GM18502 (cell line): ENCODE measurements at regions not wholly inside any gene's neighbourhood (a gene's known extent, or its start where the extent isn't known, plus 50 kb on each side); places are given as distances from the start of the nearest gene placed in this dataset.
A peak's percentile ranks its signal among the peaks of the same experiment; 100 is the strongest.

Source experiments
- ATAC-seq: cut with Tn5 transposase; IDR thresholded peaks from one replicate; pipeline ENCODE4 v1.9.1; 2021; ENCODE audit warnings: mild to moderate bottlenecking; ENCODE audit not compliant: unreplicated experiment, poor library complexity

- ATAC-seq: no peak
Measured at GRCh38 chr5:174306345-174307030, 261.0 kb downstream of the NSG2 start.

GRCh38 chr5:174307031-174307408, 261.5 kb downstream of the NSG2 start:
- no peak for ATAC-seq

GRCh38 chr5:174307656-174308271, 262.3 kb downstream of the NSG2 start:
- no peak for ATAC-seq

DNA sequence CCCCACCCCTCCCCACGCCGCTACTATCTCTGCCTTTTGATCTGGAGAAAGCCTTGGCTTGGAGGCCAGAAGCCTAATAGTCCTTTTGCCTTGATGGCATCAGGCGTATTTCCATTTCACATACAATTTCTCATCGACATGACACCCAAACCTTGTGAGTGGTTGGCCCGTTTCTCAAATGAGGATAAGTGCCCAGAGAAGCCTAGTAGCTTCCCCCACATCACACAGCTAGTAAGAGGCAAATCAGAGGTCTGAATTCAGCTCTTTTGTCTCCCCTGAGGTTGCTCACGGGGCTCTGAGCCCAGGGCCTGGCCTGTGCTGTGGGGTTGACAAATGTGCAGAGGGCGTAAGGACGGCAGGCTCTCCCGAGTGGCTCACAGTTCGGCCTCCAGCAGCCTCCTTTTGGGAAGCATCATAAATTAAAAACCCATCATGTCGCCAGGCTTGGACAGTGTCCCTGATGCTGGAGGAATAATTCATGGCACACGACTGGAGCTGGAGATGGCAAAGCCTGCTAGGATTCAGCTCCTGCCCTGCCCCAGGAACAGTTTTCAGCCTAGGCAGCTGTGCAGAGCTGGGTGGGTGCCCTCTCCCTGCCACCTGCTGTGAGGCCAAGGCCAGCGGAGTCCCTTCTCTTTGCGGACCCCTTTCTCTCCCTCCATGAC, 263.8 kb downstream of the NSG2 start:
- no peak for ATAC-seq

DNA sequence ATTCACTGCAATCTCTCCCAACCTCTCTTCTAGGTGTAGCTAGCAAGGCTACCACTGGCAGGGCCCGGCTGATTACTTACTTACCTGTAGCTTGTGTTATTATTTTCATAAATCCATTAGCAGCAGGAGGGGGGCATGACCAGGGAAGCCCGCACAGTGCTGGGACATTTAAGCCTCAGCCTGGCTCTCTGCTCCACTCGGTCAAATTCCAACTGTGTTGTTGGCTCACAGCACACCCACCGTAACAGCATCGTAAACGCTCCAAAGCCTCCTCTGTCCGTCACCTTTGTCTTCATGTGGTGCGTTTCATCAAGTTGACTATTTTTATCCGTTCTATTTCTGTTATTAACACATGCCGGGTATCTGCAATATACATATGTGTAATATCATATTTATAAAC, 264.7 kb downstream of the NSG2 start:
- ATAC-seq: no peak

GRCh38 chr5:174310706-174311105, 265.2 kb downstream of the NSG2 start:
- no peak for ATAC-seq

- ATAC-seq: no peak
Measured at GRCh38 chr5:174311121-174311520, 265.6 kb downstream of the NSG2 start.

DNA sequence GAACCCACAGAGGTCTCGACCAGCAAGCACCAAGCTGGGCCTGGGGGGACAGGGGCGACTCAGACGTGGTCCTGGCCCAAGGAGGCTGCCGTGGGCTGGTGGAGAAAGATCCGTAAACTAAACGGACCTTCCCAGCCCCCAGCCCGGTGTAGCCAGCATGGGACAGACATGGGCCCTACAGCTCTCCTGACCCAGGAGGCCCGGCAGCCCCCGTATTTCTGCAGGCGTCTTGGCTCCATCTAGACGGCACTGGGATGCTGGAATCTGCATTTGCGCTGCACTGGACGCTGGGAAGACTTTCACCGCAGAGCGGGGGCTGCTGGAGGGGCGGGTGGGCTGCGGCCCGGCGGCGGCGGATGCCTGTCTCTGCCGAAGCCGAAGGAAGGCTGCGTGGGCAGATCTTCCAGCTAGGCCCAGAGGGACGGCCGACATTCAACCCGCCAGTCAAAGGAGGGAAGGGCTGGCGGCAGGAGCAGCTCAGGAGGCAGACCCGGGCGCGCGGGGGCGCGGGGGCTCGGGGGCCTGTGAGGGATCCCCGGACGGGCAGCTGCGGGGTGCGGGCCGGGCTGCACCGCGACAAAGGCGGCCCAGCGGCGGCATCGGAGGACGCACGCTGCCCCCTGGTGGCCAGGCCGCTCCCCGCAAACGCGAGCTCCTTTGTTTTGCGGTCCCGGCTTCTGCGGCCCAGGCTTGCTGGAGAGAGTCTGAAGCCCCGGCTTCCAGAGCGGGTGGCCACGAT, 266.2 kb downstream of the NSG2 start:
- ATAC-seq: peak; percentile 71

DNA sequence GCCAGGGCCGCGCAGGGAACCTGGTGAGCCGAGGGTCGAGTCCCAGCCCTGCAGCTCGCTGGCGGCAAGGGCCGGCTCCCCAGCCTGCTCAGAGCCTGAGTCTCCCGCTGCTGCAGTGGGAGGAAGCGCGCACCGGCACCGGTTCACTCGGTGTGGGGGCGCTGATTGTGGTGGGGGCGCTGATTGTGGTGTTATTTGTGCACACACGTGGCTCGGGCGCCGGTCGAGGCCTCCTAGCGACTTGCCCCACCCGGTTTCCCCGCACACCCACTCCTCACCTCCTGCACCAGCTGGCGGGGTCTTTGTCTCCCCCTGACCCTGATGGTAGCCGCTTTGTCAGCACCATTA, 266.7 kb downstream of the NSG2 start:
- no peak for ATAC-seq

DNA sequence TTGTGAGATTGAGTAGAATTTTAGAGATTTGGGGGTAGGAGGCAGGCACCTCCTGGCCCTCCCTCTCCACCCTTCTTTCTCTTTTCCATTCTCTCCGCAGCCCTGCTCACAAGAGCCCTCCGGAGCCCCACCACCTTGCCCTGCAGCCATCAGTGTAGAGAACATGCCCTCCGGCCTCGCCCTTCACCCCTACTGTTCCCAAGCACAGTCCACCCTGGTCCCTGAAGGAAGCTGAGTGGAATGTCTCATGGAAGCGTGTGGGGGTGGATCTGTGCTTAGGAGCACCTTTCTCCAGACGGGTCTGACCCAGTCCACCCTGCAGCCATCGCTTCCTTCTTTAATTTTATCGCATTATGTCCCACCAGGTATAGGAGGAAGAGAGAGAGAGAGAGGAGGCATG, 267.1 kb downstream of the NSG2 start:
- ATAC-seq: no peak

DNA sequence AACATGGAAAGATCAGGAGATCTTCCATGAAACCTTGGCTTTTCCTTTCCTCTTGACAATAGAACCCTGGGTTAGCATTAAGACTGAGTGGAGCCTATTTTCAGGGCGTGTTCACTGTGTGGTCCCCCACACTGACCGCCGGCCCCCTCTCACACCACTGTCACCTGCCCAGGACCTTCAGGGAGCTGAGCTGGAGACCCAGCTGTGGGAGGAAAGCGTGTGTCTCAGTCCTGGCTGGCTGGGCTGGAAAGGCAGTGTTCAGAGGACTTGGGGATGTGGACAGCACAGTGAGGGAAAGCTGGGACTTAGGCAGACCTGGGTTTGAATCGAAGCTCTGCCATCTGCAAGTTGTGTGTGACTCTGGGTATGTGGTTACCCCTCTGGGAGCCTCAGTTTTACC, 268.1 kb downstream of the NSG2 start:
- ATAC-seq: no peak

GRCh38 chr5:174314261-174314660, 268.8 kb downstream of the NSG2 start:
- ATAC-seq: no peak

DNA sequence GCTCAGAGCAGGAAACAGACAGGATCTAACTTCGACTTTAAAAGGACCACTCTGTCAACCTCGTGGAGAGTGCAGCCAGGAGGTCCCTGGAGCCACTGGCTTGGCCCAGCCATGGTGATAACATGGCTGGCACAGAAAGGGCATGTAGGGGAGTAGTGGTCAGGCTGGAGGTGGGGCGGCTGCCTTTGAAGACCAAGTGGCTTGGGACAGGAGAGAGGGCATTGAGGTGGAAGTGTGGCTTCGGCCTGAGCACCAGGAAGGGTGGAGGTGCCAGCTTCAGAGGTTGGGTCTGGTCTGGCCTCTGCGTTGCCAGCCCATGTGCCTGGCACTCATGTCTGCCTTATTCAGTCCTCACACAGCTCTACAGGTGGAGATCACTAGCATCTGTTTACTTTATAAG, 270.0 kb downstream of the NSG2 start:
- no peak for ATAC-seq

DNA sequence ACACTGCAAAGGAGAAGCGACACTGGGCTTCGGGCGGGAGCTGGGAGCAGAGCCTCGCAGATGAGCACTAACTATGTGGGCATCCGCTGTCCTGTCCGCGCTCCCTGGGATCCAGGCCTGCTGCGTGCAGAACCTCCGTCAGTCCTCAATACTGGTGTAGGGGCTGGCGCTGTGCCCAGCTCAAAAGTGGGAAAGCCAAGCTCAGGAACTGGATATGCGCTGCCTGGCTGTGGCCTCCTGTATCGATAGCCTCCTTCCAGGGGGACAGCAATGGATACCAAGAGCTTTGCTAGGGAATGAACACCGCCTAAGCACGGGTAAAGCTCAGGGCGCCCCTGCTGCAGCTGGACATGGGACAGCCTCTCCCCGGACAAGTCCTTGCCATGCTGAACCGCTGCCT, 270.4 kb downstream of the NSG2 start:
- ATAC-seq: no peak

- no peak for ATAC-seq
Measured at GRCh38 chr5:174316326-174316725, 270.8 kb downstream of the NSG2 start.

GRCh38 chr5:174317256-174317894, 271.9 kb downstream of the NSG2 start:
- no peak for ATAC-seq

- ATAC-seq: no peak
Measured at GRCh38 chr5:174318578-174318977, 273.1 kb downstream of the NSG2 start.

- no peak for ATAC-seq
Measured at GRCh38 chr5:174319551-174319950, 274.0 kb downstream of the NSG2 start.

- no peak for ATAC-seq
Measured at GRCh38 chr5:174320051-174320450, 274.5 kb downstream of the NSG2 start.

DNA sequence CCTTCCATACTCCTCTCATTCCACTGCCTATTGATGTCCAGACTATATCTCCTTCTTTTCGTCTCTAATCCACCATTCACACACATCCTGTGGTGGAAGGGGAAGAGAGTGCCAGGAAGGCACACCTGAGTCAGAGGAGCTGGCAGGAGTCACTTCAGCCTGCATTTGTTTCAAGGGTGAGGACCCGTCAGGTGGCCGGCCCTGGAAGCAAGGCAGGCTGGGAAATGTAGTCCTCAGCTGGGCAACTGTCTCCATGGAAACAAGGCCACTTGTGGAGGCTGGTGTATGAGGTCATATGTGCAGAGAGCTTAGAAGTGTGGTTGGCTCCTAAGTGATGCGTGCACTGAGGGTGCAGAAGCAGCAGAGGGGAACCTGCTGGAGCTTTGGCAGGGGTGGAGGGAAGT, 278.4 kb downstream of the NSG2 start:
- ATAC-seq: peak; percentile 87

DNA sequence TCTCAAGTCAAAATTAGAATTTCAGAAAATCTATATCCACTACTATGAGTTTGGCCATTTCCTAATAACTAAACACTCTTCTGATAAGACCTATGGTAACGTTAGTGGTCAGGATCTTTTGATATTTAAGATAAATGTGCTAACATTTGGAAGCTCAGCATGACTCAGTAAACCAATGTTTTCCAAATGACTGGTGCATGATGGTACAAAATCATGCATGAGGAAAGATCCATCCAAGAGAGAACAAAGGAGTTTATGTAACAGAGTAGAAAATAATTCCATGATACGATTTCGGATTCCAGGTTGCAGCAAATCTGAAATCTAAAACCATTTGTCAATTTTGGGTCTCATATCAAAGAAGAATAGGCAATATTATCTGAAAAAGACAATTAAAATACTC, 279.2 kb downstream of the NSG2 start:
- ATAC-seq: no peak
